Keratinocyte (primary cell): ENCODE measurements at regions not wholly inside any gene's neighbourhood (a gene's known extent, or its start where the extent isn't known, plus 50 kb on each side); places are given as distances from the start of the nearest gene placed in this dataset.

Experiments
- EZH2 ChIP-seq: IDR thresholded peaks from one replicate; pipeline ENCODE4 v1.6.1; 2012; ENCODE audit warnings: inconsistent platforms, mild to moderate bottlenecking, low read length, moderate library complexity
- TF ChIP-seq, protein P1 (sequence below), 3 experiments: IDR thresholded peaks in 1 of 3; conservative IDR thresholded peaks in 1 of 3; optimal IDR thresholded peaks in 1 of 3; 2 replicates in 2 of 3; 3 replicates in 1 of 3; pipeline versions ENCODE3 to v1.5.1; 2011; ENCODE audit warnings: low read length in 3 of 3, mild to moderate bottlenecking in 3 of 3, moderate library complexity in 2 of 3, control low read depth in 1 of 3, inconsistent platforms in 1 of 3; ENCODE audit not compliant: insufficient read depth in 2 of 3; ENCODE audit errors: extremely low read depth in 1 of 3

- TF ChIP-seq, protein P1, sequence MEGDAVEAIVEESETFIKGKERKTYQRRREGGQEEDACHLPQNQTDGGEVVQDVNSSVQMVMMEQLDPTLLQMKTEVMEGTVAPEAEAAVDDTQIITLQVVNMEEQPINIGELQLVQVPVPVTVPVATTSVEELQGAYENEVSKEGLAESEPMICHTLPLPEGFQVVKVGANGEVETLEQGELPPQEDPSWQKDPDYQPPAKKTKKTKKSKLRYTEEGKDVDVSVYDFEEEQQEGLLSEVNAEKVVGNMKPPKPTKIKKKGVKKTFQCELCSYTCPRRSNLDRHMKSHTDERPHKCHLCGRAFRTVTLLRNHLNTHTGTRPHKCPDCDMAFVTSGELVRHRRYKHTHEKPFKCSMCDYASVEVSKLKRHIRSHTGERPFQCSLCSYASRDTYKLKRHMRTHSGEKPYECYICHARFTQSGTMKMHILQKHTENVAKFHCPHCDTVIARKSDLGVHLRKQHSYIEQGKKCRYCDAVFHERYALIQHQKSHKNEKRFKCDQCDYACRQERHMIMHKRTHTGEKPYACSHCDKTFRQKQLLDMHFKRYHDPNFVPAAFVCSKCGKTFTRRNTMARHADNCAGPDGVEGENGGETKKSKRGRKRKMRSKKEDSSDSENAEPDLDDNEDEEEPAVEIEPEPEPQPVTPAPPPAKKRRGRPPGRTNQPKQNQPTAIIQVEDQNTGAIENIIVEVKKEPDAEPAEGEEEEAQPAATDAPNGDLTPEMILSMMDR (optimal IDR thresholded peaks at IDR 0.05 in 1 of 3, IDR thresholded peaks at IDR 0.05 in 1 of 3, conservative IDR thresholded peaks at IDR 0.05 in 1 of 3; ENCODE audit: extremely low read depth in 1 of 3, insufficient read depth in 2 of 3, low read length in 3 of 3) = no peak
- no peak for TF ChIP-seq EZH2
Observed at GRCh38 chr2:176848844-176849243, 363.8 kb upstream of the HNRNPA3 start.
